WI38 (cell line): ENCODE measurements at regions not wholly inside any gene's neighbourhood (a gene's known extent, or its start where the extent isn't known, plus 50 kb on each side); places are given as distances from the start of the nearest gene placed in this dataset.

ENCODE experiments used
- H3K4me3 ChIP-seq: 2 replicates; pipeline ENCODE4 v1.5.1; 2011; ENCODE audit warnings: low read depth, mild to moderate bottlenecking, control low read depth, low read length
- CTCF ChIP-seq: IDR thresholded peaks from 2 replicates; pipeline ENCODE4 v1.5.1; 2012; ENCODE audit warnings: low read depth, mild to moderate bottlenecking, control low read depth, low read length

- no peak for TF ChIP-seq CTCF
- H3K4me3 ChIP-seq = no peak overlapping the region
Measured at GRCh38 chr12:67837876-67838275, 151.4 kb upstream of the IFNG-AS1 start.

GRCh38 chr12:67842124-67842523 is 147.1 kb upstream of the IFNG-AS1 start:
- no peak overlapping the region for H3K4me3 ChIP-seq
- no peak for TF ChIP-seq CTCF

GRCh38 chr12:67843257-67843656 is 146.0 kb upstream of the IFNG-AS1 start:
- TF ChIP-seq CTCF = no peak
- H3K4me3 ChIP-seq = no peak overlapping the region

GRCh38 chr12:67852701-67853100 is 136.5 kb upstream of the IFNG-AS1 start:
- no peak for TF ChIP-seq CTCF
- H3K4me3 ChIP-seq = no peak overlapping the region

GRCh38 chr12:67853204-67853603 is 136.0 kb upstream of the IFNG-AS1 start:
- TF ChIP-seq CTCF = no peak
- no peak overlapping the region for H3K4me3 ChIP-seq

GRCh38 chr12:67854351-67854750 is 134.9 kb upstream of the IFNG-AS1 start:
- no peak for TF ChIP-seq CTCF
- no peak overlapping the region for H3K4me3 ChIP-seq

- TF ChIP-seq CTCF = no peak
- no peak overlapping the region for H3K4me3 ChIP-seq
Measured at GRCh38 chr12:67855103-67855502, 134.1 kb upstream of the IFNG-AS1 start.
